CD14-positive monocyte (primary cell): ENCODE measurements at regions not wholly inside any gene's neighbourhood (a gene's known extent, or its start where the extent isn't known, plus 50 kb on each side); places are given as distances from the start of the nearest gene placed in this dataset.

Experiments used
- DNase-seq, 3 donors: peaks; one replicate each; pipeline ENCODE4 v3.0.0-alpha.2; 2011 to 2022
- H2AFZ ChIP-seq: 2 replicates; pipeline ENCODE4 v1.6.0; 2012; ENCODE audit warnings: mild to moderate bottlenecking, low read depth, low read length, inconsistent platforms; ENCODE audit not compliant: insufficient read depth, poor library complexity, severe bottlenecking
- H3K27ac ChIP-seq, 2 donors: 1 replicate in 1 of 2; 2 replicates in 1 of 2; pipeline ENCODE4 v1.5.1; 2012 to 2013; ENCODE audit warnings: low read length in 2 of 2, control low read depth in 1 of 2, inconsistent platforms in 1 of 2, low read depth in 1 of 2, mild to moderate bottlenecking in 1 of 2
- H3K27me3 ChIP-seq, 2 donors: one replicate each; pipeline versions ENCODE4 v1.6.0 to v1.6.1; 2011 to 2013; ENCODE audit warnings: low read length in 2 of 2; ENCODE audit not compliant: control insufficient read depth in 2 of 2, insufficient read depth in 2 of 2
- H3K36me3 ChIP-seq, 2 donors: replicated peaks in 1 of 2; 1 replicate in 1 of 2; 2 replicates in 1 of 2; pipeline versions ENCODE4 v1.5.1 to v1.6.1; 2012 to 2013; ENCODE audit warnings: low read length in 2 of 2, control low read depth in 1 of 2, inconsistent platforms in 1 of 2, mild to moderate bottlenecking in 1 of 2; ENCODE audit not compliant: insufficient read depth in 2 of 2, control insufficient read depth in 1 of 2
- H3K4me1 ChIP-seq, 2 donors: 1 replicate in 1 of 2; 2 replicates in 1 of 2; pipeline versions ENCODE4 v1.5.1 to v1.6.1; 2012 to 2013; ENCODE audit warnings: low read length in 2 of 2, control low read depth in 1 of 2, inconsistent platforms in 1 of 2, mild to moderate bottlenecking in 1 of 2, moderate library complexity in 1 of 2; ENCODE audit not compliant: insufficient read depth in 2 of 2, control insufficient read depth in 1 of 2
- H3K4me2 ChIP-seq: replicated peaks from 2 replicates; pipeline ENCODE3; 2012; ENCODE audit warnings: low read length, moderate library complexity, mild to moderate bottlenecking; ENCODE audit not compliant: poor library complexity, severe bottlenecking; ENCODE audit errors: extremely low read depth
- H3K4me3 ChIP-seq, 3 experiments: fragments of 200-600 bp in 1 of 3; sonication (generic) in 1 of 3; replicated peaks in 1 of 3; 1 replicate in 2 of 3; 2 replicates in 1 of 3; pipeline ENCODE4 v1.5.1; 2011 to 2013; ENCODE audit warnings: low read length in 3 of 3, mild to moderate bottlenecking in 3 of 3, control low read depth in 2 of 3, low read depth in 2 of 3, inconsistent platforms in 1 of 3, moderate library complexity in 1 of 3
- H3K79me2 ChIP-seq: 2 replicates; pipeline ENCODE4 v1.6.0; 2012; ENCODE audit warnings: mild to moderate bottlenecking, control low read depth, inconsistent platforms, low read length, moderate library complexity; ENCODE audit not compliant: insufficient read depth
- H3K9ac ChIP-seq: 2 replicates; pipeline ENCODE4 v1.6.0; 2017; ENCODE audit warnings: low read length, mild to moderate bottlenecking; ENCODE audit not compliant: insufficient read depth, poor library complexity, severe bottlenecking
- H3K9me3 ChIP-seq, 2 donors: replicated peaks in 1 of 2; 1 replicate in 1 of 2; 2 replicates in 1 of 2; pipeline versions ENCODE4 v1.5.1 to v1.6.1; 2012 to 2013; ENCODE audit warnings: low read length in 2 of 2, control low read depth in 1 of 2; ENCODE audit not compliant: control insufficient read depth in 1 of 2, insufficient read depth in 1 of 2
- H4K20me1 ChIP-seq: 2 replicates; pipeline ENCODE4 v1.6.0; 2012; ENCODE audit warnings: mild to moderate bottlenecking, low read length, control low read depth, moderate library complexity; ENCODE audit not compliant: insufficient read depth
- H3K27ac Mint-ChIP-seq, 7 donors: one replicate each; pipeline ENCODE4 v1.8.0; 2020; ENCODE audit warnings: mild to moderate bottlenecking in 7 of 7, mixed read lengths in 7 of 7, moderate library complexity in 6 of 7, inconsistent platforms in 2 of 7
- H3K27me3 Mint-ChIP-seq, 3 donors: one replicate each; pipeline ENCODE4 v1.8.0; 2021 to 2022; ENCODE audit warnings: low read depth in 3 of 3, mild to moderate bottlenecking in 3 of 3, mixed read lengths in 3 of 3, moderate library complexity in 3 of 3, inconsistent platforms in 1 of 3
- H3K36me3 Mint-ChIP-seq, 2 donors: one replicate each; pipeline ENCODE4 v1.8.0; 2020; ENCODE audit warnings: mixed read lengths in 2 of 2, inconsistent platforms in 1 of 2, mild to moderate bottlenecking in 1 of 2
- H3K4me1 Mint-ChIP-seq: one replicate; pipeline ENCODE4 v1.8.0; 2020; ENCODE audit warnings: mild to moderate bottlenecking, mixed read lengths
- H3K4me3 Mint-ChIP-seq, 2 donors: one replicate each; pipeline ENCODE4 v1.8.0; 2020; ENCODE audit warnings: mild to moderate bottlenecking in 2 of 2, mixed read lengths in 2 of 2, moderate library complexity in 1 of 2
- H3K9me3 Mint-ChIP-seq, 7 donors: one replicate each; pipeline ENCODE4 v1.8.0; 2020 to 2022; ENCODE audit warnings: mixed read lengths in 7 of 7, mild to moderate bottlenecking in 6 of 7, moderate library complexity in 6 of 7, inconsistent platforms in 2 of 7
- WGBS: methylation state at CpG from one replicate; pipeline ENCODE4 v1.1.5; 2013; ENCODE audit warnings: missing lambda C conversion rate; ENCODE audit not compliant: insufficient coverage; 5-methylcytosine and 5-hydroxymethylcytosine counted together
- intact Hi-C, 2 donors: fragments of 100-400 bp; cut with micrococcal nuclease; formaldehyde crosslinking; loops; one replicate each; pipeline versions ENCODE4 v1.15.0 to v1.15.1; 2023
- TF ChIP-seq, protein P1 (sequence below): fragments of 200-600 bp; IDR thresholded peaks from one replicate; pipeline ENCODE4 v1.8.0; 2022; ENCODE audit warnings: antibody characterized with exemption, mild to moderate bottlenecking

DNA sequence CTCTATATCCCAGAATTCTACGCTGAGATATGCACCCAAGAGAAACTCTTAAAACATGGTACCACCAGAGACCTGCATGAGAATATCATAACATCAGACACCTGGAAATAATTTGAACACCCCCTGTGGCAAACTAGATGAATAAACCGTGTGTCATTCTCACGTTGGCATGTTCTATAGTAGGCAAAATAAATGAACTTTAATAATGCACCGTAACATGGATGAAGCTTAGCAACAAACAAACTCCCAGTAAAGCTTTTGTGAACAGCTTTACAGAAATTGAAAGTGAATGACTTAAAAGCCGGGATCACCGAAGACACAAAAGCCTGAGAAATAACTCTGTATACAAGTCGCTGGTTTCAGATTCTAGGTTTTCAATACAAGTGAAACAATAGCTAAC lies 1166.8 kb upstream of the CITED2 start:
- TF ChIP-seq, protein P1, sequence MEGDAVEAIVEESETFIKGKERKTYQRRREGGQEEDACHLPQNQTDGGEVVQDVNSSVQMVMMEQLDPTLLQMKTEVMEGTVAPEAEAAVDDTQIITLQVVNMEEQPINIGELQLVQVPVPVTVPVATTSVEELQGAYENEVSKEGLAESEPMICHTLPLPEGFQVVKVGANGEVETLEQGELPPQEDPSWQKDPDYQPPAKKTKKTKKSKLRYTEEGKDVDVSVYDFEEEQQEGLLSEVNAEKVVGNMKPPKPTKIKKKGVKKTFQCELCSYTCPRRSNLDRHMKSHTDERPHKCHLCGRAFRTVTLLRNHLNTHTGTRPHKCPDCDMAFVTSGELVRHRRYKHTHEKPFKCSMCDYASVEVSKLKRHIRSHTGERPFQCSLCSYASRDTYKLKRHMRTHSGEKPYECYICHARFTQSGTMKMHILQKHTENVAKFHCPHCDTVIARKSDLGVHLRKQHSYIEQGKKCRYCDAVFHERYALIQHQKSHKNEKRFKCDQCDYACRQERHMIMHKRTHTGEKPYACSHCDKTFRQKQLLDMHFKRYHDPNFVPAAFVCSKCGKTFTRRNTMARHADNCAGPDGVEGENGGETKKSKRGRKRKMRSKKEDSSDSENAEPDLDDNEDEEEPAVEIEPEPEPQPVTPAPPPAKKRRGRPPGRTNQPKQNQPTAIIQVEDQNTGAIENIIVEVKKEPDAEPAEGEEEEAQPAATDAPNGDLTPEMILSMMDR: no peak
- Histone ChIP-seq H3K9me3 (no peaks in the 10 kb centered on the region), H4K20me1 (no peaks in the 10 kb centered on the region), H3K27me3 (no peaks in the 10 kb centered on the region), H3K36me3 (no peaks in the 10 kb centered on the region), H3K4me1 (no peaks in the 10 kb centered on the region), H3K4me2 (no peak overlapping the region), H3K27ac (no peak overlapping the region), H3K9ac (no peak overlapping the region), H3K79me2 (no peaks in the 10 kb centered on the region), H3K4me3 (no peak overlapping the region), H2AFZ (no peak overlapping the region)
- DNase-seq: no peak
- no peaks in the 10 kb centered on the region for H3K4me1 Mint-ChIP-seq
- no CpG with 5 or more reads among the region's 7 CpGs for WGBS
- peaks cover 0 to 3% (median 0%) of the 10 kb centered on the region in 7 donors for H3K9me3 Mint-ChIP-seq
- intact Hi-C loops: no loop called here
- H3K4me3 Mint-ChIP-seq: no peak overlapping the region
- peaks cover 0 to 2% (median 0%) of the 10 kb centered on the region in 3 donors for H3K27me3 Mint-ChIP-seq
- no peaks in the 10 kb centered on the region for H3K36me3 Mint-ChIP-seq
- no peak overlapping the region for H3K27ac Mint-ChIP-seq

DNA sequence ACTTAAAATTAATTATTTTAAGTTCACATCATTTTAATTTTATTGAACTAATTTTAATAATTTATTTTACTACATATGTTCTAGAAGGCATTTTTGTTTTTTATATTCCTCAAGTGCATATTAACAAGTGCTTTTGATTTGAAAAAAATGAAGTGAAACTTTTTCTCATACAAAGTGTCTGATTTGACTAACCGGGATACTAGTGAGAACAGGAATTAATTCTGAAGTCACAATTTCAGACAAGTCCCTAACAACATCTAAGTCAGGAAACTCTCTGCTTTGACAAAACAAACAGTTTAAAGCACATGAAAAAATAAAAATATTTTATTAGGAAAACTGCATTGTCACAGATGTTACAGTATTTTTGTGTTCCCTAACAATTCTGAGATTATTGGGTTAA lies 1166.3 kb upstream of the CITED2 start:
- H3K4me3 Mint-ChIP-seq: no peak overlapping the region
- H2AFZ ChIP-seq: no peak overlapping the region

More for the DNA sequence above, 1166.3 kb upstream of the CITED2 start:
- Mint-ChIP-seq H3K36me3 (no peaks in the 10 kb centered on the region), H3K9me3 (peaks cover 0 to 3% (median 0%) of the 10 kb centered on the region in 7 donors), H3K27ac (no peak overlapping the region), H3K4me1 (no peaks in the 10 kb centered on the region), H3K27me3 (peaks cover 0 to 2% (median 0%) of the 10 kb centered on the region in 3 donors)
- DNase-seq: no peak
- no peak overlapping the region for H3K4me3 ChIP-seq
- no peak overlapping the region for H3K4me2 ChIP-seq
- TF ChIP-seq, protein P1: no peak
- H3K9me3 ChIP-seq: no peaks in the 10 kb centered on the region
- no peaks in the 10 kb centered on the region for H3K4me1 ChIP-seq
- no peaks in the 10 kb centered on the region for H4K20me1 ChIP-seq
- H3K9ac ChIP-seq: no peak overlapping the region
- no peaks in the 10 kb centered on the region for H3K79me2 ChIP-seq
- intact Hi-C loops: no loop called here
- H3K36me3 ChIP-seq: no peaks in the 10 kb centered on the region
- no peak overlapping the region for H3K27ac ChIP-seq
- no CpG with 5 or more reads among the region's 1 CpG for WGBS
- H3K27me3 ChIP-seq: no peaks in the 10 kb centered on the region
